NCI-H526 treated with DMSO at 0.1 percent for 48 hours (cell line): ENCODE measurements at regions not wholly inside any gene's neighbourhood (a gene's known extent, or its start where the extent isn't known, plus 50 kb on each side); places are given as distances from the start of the nearest gene placed in this dataset.
"Not testable (repeated sequence)": the region's sequence is repeated elsewhere in the genome, so short reads cannot be mapped to it uniquely, and the experiment has no call there.

Experiments
- DNase-seq: peaks from one replicate; lab custom pipeline; 2025; lab: John Stamatoyannopoulos, UW

- no peak for DNase-seq
Observed at GRCh38 chr3:147672035-147672434, 262.9 kb downstream of the ZIC1 start.

- DNase-seq: no peak
Observed at GRCh38 chr3:147672436-147672835, 263.3 kb downstream of the ZIC1 start.

GRCh38 chr3:147675761-147676160, 266.6 kb downstream of the ZIC1 start:
- DNase-seq: no peak

GRCh38 chr3:147680837-147681483, 271.8 kb downstream of the ZIC1 start:
- no peak for DNase-seq

- no peak for DNase-seq
Observed at GRCh38 chr3:147688868-147689267, 279.7 kb downstream of the ZIC1 start.

GRCh38 chr3:147699175-147699838, 290.1 kb downstream of the ZIC1 start:
- DNase-seq: no peak

GRCh38 chr3:147701195-147701594, 292.0 kb downstream of the ZIC1 start:
- DNase-seq: no peak

GRCh38 chr3:147702509-147702908, 293.3 kb downstream of the ZIC1 start:
- DNase-seq: no peak

- DNase-seq: no peak
Observed at GRCh38 chr3:147705651-147706051, 296.5 kb downstream of the ZIC1 start.

- not testable (repeated sequence) for DNase-seq
Observed at GRCh38 chr3:147710753-147711152, 301.6 kb downstream of the ZIC1 start.

- DNase-seq: no peak
Observed at GRCh38 chr3:147712357-147712756, 303.2 kb downstream of the ZIC1 start.

GRCh38 chr3:147712758-147713157, 303.6 kb downstream of the ZIC1 start:
- DNase-seq: not testable (repeated sequence)

GRCh38 chr3:147713234-147714133, 304.3 kb downstream of the ZIC1 start:
- no peak for DNase-seq

GRCh38 chr3:147729641-147730040, 320.5 kb downstream of the ZIC1 start:
- DNase-seq: no peak

- DNase-seq: no peak
Observed at GRCh38 chr3:147730284-147730683, 321.1 kb downstream of the ZIC1 start.

GRCh38 chr3:147733217-147733616, 324.1 kb downstream of the ZIC1 start:
- DNase-seq: no peak

- no peak for DNase-seq
Observed at GRCh38 chr3:147735616-147736015, 326.5 kb downstream of the ZIC1 start.

GRCh38 chr3:147736226-147736625, 327.1 kb downstream of the ZIC1 start:
- no peak for DNase-seq

GRCh38 chr3:147737376-147737775, 328.2 kb downstream of the ZIC1 start:
- no peak for DNase-seq

- DNase-seq: no peak
Observed at GRCh38 chr3:147740928-147741327, 331.8 kb downstream of the ZIC1 start.

GRCh38 chr3:147744967-147745366, 335.8 kb downstream of the ZIC1 start:
- no peak for DNase-seq

- no peak for DNase-seq
Observed at GRCh38 chr3:147755310-147755709, 346.1 kb downstream of the ZIC1 start.

GRCh38 chr3:147756476-147756875, 347.3 kb downstream of the ZIC1 start:
- no peak for DNase-seq
